HG03103 (cell line): ENCODE measurements at regions not wholly inside any gene's neighbourhood (a gene's known extent, or its start where the extent isn't known, plus 50 kb on each side); places are given as distances from the start of the nearest gene placed in this dataset.
A peak's percentile ranks its signal among the peaks of the same experiment; 100 is the strongest.

ENCODE experiments used
- ATAC-seq: cut with Tn5 transposase; IDR thresholded peaks from one replicate; pipeline ENCODE4 v1.9.1; 2021; ENCODE audit warnings: low read depth; ENCODE audit not compliant: unreplicated experiment

DNA sequence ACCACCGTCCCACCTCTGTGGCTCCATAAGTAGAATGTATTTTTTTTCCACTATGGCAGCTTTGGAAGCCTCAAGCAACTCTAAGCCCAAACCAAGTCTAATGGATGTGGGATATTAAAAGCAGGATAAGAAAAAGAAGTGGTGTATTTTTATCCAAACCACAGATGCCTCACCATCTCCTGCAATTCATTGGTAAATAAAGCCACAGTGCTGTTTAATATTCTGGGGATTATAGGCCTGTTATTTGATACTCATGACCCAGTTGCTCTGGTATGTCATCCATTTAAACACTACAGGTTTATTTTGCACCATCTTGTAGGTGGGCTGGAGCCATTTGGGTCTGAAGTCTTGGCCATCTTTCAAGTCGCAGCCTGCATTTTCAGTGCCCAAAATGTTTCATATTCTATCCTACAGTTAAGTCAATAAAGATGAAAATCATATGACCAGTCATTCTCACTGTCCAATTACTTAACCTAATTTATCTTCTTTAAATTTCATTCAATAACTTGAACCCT lies 279.5 kb upstream of the EPHA4 start:
- no peak for ATAC-seq

DNA sequence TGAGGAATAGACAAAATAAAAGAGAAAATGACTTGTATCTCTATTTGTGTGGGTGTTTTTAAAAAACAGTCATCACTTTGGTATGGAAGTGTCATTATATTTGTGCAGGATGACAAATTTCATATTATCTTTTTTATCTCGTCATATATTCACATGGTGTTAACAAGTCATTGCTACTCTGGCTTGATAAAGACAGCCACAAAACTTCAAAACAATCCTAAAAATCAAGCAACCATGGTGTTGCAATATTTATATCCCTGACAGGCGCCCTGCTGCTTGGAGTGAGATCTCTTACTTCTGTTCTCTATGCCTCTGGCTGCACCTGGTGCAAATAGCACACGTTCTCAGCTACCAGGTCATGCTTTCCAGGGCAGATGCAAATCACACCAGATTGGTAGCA lies 278.0 kb upstream of the EPHA4 start:
- ATAC-seq = no peak

GRCh38 chr2:221848286-221848685 lies 276.2 kb upstream of the EPHA4 start:
- no peak for ATAC-seq

GRCh38 chr2:221845021-221845365 lies 272.9 kb upstream of the EPHA4 start:
- ATAC-seq = no peak

- peak; percentile 78 for ATAC-seq
These were observed 272.3 kb upstream of the EPHA4 start for GRCh38 chr2:221844212-221845020.

- ATAC-seq = no peak
These were observed 264.0 kb upstream of the EPHA4 start for GRCh38 chr2:221836095-221836494.

- no peak for ATAC-seq
These were observed 261.9 kb upstream of the EPHA4 start for GRCh38 chr2:221833966-221834365.

DNA sequence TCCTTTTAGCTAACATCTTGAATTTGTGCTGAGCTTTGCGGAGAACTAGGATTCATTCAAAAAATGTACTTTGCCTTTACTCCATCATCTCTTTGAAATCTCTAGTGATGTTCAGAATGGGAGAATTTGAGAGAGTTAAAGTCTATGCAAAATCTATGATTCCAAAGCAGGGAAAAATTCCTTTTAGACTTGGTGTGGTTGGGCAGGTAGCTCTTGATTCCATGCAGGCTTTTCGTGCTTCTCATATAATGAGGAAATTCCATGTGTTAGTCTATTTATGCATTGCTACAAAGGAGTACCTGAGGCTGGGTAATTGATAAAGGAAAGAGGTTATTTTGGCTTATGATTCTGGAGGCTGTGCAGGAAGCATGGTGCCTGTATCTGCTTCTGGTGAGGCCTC lies 258.9 kb upstream of the EPHA4 start:
- ATAC-seq = no peak

DNA sequence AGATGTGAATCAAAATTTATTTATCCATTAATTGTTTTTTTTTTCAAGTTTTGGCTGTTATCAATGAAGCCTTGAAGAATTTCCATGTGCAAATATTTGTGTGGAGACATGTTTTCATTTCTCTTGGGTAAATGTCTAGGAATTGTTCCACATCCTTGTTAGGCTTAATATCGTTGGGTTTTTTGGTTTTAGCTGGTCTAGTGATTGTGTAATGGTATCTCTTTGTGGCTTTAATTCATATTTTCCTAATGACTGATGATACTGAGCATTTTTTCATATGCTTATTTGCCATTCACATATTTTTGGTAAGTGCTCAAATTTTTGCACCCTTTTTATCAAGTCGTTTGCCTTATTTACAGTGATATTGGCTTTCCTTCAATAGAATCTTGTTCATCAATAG lies 250.3 kb upstream of the EPHA4 start:
- ATAC-seq = no peak

DNA sequence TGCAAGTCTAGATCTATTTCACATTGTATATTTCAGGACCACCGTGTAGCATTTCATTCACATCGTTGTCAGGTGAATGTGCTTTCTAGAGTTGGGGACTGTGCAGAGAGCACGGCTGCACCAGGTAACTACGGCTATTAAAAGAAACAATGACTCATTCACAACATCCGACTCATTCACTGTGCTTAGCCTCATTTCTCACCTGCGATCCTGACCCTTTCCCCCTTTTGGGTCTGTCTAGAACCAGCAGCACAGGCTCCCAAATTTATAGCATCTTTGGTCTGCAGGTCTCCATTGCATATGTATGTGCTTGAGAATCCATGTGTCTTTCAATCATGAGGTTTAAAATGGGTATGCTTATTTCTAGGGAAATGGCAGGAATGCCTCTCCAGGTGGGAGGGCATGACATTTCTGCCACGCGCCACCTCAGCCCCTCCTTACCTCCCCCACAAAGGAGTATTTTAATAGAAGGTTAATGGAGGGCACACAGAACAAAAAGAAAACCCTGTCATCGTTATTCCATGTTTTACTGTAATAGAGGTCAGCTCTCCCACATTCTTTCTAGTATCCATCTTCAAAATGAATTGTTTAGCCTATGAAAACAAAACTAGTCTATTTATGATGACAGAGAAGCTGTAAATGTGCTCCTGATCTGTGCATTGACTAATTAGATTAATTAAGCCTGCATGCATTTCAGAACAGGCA lies 246.7 kb upstream of the EPHA4 start:
- ATAC-seq = no peak

- ATAC-seq = no peak
These were observed 245.8 kb upstream of the EPHA4 start for GRCh38 chr2:221817878-221818277.

DNA sequence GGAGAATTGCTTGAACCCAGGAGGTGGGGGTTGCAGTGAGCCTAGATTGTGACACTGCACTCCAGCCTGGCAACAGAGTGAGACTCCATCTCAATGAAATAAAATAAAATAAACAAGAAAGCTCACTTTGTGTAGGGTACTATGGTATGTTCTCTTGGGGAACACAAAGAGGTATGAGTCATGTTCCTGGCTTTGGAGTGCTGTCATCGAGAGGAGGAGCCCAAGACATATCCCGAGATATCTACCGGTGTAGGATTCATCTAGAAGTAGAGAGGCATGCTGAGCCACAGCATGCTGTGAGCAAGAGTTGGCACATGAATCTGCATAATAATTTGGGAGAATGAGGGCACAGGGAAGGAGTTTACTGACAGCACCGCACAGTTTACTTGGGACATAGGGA lies 244.9 kb upstream of the EPHA4 start:
- no peak for ATAC-seq

- no peak for ATAC-seq
These were observed 244.5 kb upstream of the EPHA4 start for GRCh38 chr2:221816566-221816965.

DNA sequence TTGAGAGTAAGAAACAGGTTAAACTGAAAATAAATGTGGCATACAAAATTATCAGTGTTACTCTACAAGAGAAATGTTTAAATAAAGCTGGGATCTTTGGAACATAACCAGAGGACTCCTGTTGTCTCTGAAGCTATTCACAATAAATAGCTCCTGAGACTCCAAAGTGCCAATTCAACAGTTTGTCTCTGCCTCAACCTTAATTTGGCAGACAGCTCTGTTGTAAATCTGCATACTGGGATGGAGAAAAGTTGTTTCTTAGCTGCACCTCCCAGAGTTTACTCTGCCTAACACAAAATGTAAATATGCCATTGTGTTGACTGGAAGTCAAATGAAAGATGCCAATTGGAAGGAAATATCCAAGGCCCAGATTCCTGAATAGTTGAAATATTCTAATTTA lies 238.5 kb upstream of the EPHA4 start:
- ATAC-seq = no peak

GRCh38 chr2:221810245-221810644 lies 238.1 kb upstream of the EPHA4 start:
- no peak for ATAC-seq

- no peak for ATAC-seq
These were observed 236.4 kb upstream of the EPHA4 start for GRCh38 chr2:221808488-221808887.

- no peak for ATAC-seq
These were observed 235.6 kb upstream of the EPHA4 start for GRCh38 chr2:221807706-221808105.

DNA sequence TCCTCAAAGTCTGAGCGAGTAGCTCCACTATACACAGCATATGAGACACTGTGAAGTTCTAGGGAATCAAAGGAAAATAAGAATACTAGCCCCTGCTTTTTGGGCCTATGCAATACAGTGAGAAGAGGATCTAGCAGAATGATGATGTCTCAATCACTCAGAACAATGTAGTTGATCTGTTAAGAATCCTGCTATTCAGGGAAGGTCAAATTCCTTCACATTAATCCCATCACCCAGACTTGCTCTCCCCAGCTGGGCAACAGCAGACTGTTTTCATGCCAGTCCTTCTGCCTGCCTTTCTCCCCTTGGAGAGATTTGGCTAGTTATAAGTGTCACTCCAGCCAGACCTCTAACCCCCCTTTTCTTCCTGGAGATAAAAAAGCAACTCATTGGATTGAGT lies 230.0 kb upstream of the EPHA4 start:
- ATAC-seq = no peak

DNA sequence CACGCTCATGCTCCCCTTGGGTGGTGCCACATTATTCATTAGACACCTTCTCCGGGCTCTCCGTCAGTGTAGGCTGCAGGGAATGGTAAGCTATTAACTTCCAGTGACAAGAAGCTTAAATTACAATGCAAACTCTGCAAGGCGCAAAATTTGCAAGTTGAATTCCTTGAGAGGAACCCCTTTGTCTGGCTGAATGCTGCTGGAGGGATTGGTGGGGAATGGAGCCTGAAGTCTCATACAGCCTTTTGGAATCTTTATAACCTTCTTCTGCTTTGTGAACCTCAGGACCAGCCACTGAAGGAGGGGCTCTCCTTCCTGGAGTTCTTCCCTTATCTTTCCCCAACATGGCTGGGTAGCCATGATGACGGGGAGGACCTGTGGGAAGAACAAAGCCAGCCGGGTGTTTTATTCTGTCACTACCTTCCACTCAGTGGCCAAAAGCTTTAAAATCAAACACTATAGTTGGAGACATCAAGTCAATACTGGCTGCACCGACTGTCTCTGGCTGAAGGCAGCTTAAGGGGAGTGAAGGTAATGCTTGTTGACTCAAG lies 220.9 kb upstream of the EPHA4 start:
- ATAC-seq = no peak

GRCh38 chr2:221791844-221792243 lies 219.7 kb upstream of the EPHA4 start:
- ATAC-seq = no peak

DNA sequence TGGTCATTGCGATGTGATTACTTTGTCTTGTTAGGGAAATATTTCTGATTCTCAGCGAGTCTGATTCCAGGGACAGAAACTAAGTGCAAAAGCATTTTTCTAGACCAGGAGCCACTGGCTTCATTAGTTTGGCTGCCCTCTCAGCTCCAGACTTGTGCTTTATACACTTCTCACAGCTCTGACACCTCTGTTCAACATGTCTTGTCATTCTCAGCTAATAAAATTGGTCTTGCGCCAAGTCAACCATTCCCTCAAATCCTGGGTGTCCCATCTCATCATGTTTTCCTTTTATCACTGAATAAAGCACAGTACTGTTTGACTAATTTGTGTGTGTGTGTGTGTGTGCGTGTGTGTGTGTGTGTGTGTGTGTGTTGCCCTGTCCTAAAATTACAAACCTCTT lies 215.5 kb upstream of the EPHA4 start:
- ATAC-seq = no peak
